Rectal smooth muscle tissue (tissue), 1 donor: ENCODE measurements at regions not wholly inside any gene's neighbourhood (a gene's known extent, or its start where the extent isn't known, plus 50 kb on each side); places are given as distances from the start of the nearest gene placed in this dataset.

Experiments
- H3K27ac ChIP-seq: one replicate; pipeline ENCODE4 v1.7.0; 2013; ENCODE audit warnings: low read depth, low read length, inconsistent platforms
- H3K27me3 ChIP-seq: one replicate; pipeline ENCODE4 v1.7.0; 2013; ENCODE audit warnings: low read length; ENCODE audit not compliant: control insufficient read depth, insufficient read depth
- H3K36me3 ChIP-seq: one replicate; pipeline ENCODE4 v1.7.0; 2013; ENCODE audit warnings: low read length; ENCODE audit not compliant: control insufficient read depth, insufficient read depth
- H3K4me1 ChIP-seq: one replicate; pipeline ENCODE4 v1.7.0; 2013; ENCODE audit warnings: low read length; ENCODE audit not compliant: control insufficient read depth, insufficient read depth
- H3K4me3 ChIP-seq: one replicate; pipeline ENCODE4 v1.7.0; 2013; ENCODE audit warnings: low read length
- H3K9ac ChIP-seq: one replicate; pipeline ENCODE4 v1.7.0; 2013; ENCODE audit warnings: low read length

DNA sequence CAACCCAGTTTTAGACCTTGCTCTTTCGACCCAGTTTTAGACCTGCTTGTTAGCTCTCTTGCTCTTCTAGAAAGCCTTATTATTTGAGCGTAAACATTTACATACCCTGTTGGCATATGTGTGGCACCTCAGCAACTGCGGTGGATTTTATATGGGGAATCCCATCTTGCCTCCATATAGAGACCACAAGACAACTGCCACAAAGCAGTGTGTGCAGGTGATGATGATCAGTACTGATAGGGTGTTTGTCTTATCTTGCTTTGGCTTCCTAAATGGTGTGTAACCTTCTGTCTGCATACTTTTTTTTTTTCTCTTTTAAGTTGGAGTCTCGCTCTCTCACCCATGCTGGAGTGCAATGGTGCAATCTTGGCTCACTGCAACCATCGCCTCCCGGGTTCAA, 1270.8 kb downstream of the MRPL39 start:
- no peak overlapping the region for H3K27ac ChIP-seq
- H3K36me3 ChIP-seq = no peaks in the 10 kb centered on the region
- H3K27me3 ChIP-seq = no peaks in the 10 kb centered on the region
- H3K4me3 ChIP-seq = no peak overlapping the region
- no peaks in the 10 kb centered on the region for H3K4me1 ChIP-seq
- H3K9ac ChIP-seq = no peak overlapping the region

DNA sequence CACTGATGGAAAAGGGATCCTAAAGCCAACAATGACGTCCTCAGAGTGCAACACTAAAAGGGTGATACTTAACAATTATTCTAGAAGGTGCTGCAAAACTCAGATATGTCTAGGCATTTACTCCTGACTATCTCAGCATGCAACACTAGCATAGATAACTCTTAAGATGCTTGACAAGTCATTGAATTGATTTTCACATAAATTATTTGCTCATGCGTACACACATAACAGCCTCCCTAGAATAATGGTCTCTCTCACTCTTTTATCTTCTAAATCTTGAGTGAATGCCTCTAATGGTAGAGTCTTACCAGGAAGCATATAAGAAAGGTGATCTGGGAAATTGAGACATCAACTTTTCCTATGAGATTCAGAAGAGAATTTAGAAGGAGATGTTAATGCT, 1283.7 kb downstream of the MRPL39 start:
- H3K4me1 ChIP-seq = no peaks in the 10 kb centered on the region
- H3K36me3 ChIP-seq = no peaks in the 10 kb centered on the region
- no peak overlapping the region for H3K4me3 ChIP-seq
- no peak overlapping the region for H3K9ac ChIP-seq
- H3K27me3 ChIP-seq = no peaks in the 10 kb centered on the region
- no peak overlapping the region for H3K27ac ChIP-seq

DNA sequence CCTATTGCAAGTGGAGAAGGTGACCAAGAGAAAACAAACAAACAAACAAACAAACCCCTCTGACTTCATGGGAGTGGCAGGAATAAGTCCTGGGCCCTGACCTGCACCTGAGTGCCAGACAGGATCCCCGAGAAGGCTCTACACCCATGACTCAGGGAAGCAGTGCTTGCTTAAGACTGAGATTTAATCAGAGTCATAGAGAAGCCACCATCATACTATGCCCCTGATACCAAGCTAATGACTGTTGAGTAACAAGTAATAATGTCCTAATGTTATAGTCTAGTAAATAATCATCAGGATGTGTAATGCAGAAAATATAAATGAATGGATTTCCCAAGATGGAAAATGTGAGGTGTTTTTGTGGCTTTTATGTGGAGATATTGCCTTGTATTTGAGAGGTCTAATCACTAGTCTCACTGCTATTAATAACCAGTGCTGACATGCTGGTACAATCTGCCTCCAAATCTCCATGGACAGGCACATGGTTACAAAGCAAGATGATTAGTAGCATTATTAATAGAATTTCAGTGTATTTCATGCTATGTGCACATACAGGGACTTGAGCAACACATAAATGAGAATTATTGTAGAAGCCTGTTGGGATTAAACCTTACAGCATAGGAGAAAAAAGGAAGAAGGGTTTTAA, 1290.9 kb downstream of the MRPL39 start:
- H3K9ac ChIP-seq = no peak overlapping the region

DNA sequence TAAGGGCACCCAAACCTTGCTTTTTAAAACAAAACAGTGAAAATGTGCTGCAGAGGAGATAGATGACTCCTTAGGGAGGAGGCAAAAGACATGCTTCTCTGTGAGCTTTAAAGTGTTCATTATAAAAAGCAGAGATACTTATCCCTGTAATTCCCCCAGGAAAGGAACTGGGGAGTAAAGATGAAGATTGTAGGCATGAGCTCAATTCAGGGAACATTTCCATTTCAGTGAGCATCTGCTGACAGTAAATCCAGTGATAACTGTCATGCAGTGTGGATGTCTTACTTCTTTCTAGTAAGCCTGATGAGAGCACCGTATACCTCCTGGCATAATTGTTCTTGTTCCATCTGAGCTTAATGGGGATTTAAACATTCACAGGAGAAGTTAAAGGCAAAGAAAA, 1296.5 kb downstream of the MRPL39 start:
- Histone ChIP-seq H3K4me3 (no peak overlapping the region), H3K36me3 (no peaks in the 10 kb centered on the region), H3K9ac (no peak overlapping the region), H3K27ac (no peak overlapping the region), H3K27me3 (no peaks in the 10 kb centered on the region), H3K4me1 (no peaks in the 10 kb centered on the region)

More for the DNA sequence above, 1290.9 kb downstream of the MRPL39 start:
- no peak overlapping the region for H3K4me3 ChIP-seq
- H3K36me3 ChIP-seq = no peaks in the 10 kb centered on the region
- H3K27ac ChIP-seq = no peak overlapping the region
- H3K4me1 ChIP-seq = no peaks in the 10 kb centered on the region
- H3K27me3 ChIP-seq = no peaks in the 10 kb centered on the region

GRCh38 chr21:24308183-24308582, 1299.1 kb downstream of the MRPL39 start:
- Histone ChIP-seq H3K4me3 (no peak overlapping the region), H3K36me3 (no peaks in the 10 kb centered on the region), H3K4me1 (no peaks in the 10 kb centered on the region), H3K9ac (no peak overlapping the region), H3K27me3 (no peaks in the 10 kb centered on the region), H3K27ac (no peak overlapping the region)

DNA sequence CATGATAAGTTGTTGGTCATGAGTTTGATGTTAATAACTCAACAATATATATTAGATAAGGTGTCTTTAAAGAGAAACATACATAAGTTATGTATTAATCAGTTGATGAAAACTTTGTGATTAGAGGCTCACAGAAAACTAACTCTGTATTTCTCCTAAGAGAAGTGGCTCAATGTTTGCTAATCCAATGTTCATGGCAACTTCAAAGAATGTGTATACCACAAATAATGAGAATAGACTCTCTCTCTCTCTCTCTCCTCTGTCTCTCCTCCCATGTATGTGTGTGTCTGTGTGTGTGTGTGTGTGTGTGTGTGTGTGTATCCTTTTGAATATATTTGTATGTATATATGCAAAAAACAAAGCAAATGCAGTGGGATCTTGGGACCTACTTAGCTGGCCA, 1304.9 kb downstream of the MRPL39 start:
- Histone ChIP-seq H3K4me1 (no peaks in the 10 kb centered on the region), H3K9ac (no peak overlapping the region), H3K36me3 (no peaks in the 10 kb centered on the region), H3K27me3 (no peaks in the 10 kb centered on the region), H3K4me3 (no peak overlapping the region), H3K27ac (no peak overlapping the region)

- Histone ChIP-seq H3K27ac (no peak overlapping the region), H3K4me1 (no peaks in the 10 kb centered on the region), H3K4me3 (no peak overlapping the region), H3K36me3 (no peaks in the 10 kb centered on the region), H3K27me3 (no peaks in the 10 kb centered on the region), H3K9ac (no peak overlapping the region)
Measured at GRCh38 chr21:24298040-24298439, 1309.2 kb downstream of the MRPL39 start.

DNA sequence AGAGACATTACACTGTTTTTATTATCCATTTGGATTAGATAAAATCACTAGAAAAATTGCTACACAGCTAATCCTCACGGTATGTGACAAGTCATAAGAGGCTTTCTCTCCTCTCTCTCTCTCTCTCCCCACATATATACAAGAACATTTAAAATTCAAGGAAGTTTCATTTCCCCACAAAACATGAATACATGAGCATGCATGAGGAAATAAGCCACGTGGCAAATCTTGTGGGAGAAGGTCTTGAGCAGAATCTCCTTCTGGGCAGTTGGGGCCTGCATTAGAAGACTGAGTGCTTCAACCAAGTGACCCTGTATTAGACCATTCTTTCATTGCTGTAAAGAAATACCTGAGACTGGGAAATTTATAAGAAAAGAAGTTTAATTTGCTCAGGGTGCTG, 1313.1 kb downstream of the MRPL39 start:
- Histone ChIP-seq H3K4me3 (no peak overlapping the region), H3K36me3 (no peaks in the 10 kb centered on the region), H3K9ac (no peak overlapping the region), H3K27ac (no peak overlapping the region), H3K27me3 (no peaks in the 10 kb centered on the region), H3K4me1 (no peaks in the 10 kb centered on the region)

- Histone ChIP-seq H3K4me3 (no peak overlapping the region), H3K36me3 (no peaks in the 10 kb centered on the region), H3K9ac (no peak overlapping the region), H3K27me3 (no peaks in the 10 kb centered on the region), H3K4me1 (no peaks in the 10 kb centered on the region), H3K27ac (no peak overlapping the region)
Measured at GRCh38 chr21:24290151-24290833, 1317.0 kb downstream of the MRPL39 start.

- Histone ChIP-seq H3K27me3 (no peaks in the 10 kb centered on the region), H3K9ac (no peak overlapping the region), H3K27ac (no peak overlapping the region)
Measured at GRCh38 chr21:24289539-24289938, 1317.7 kb downstream of the MRPL39 start.

DNA sequence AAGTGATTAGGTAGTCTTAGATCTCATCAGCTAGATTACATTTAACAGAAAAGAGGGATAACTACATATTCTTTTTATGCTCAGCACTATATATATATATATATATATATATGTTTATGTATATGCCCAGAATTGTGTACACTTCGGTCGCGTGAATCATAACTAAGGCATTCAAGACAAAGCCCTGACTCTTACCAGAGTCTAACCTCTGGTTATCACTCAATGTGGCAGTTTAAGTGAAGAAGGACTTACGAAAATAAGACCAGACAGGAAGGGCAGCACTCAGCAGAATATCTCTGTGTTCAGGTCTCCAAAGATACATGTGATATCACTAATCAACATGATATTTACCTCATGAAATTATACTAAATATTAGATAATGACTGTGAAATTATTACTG, 1326.7 kb downstream of the MRPL39 start:
- Histone ChIP-seq H3K27me3 (no peaks in the 10 kb centered on the region), H3K4me3 (no peak overlapping the region), H3K4me1 (no peaks in the 10 kb centered on the region), H3K9ac (no peak overlapping the region), H3K36me3 (no peaks in the 10 kb centered on the region), H3K27ac (no peak overlapping the region)

More at GRCh38 chr21:24289539-24289938, 1317.7 kb downstream of the MRPL39 start:
- H3K36me3 ChIP-seq = no peaks in the 10 kb centered on the region
- H3K4me3 ChIP-seq = no peak overlapping the region
- no peaks in the 10 kb centered on the region for H3K4me1 ChIP-seq

GRCh38 chr21:24278711-24279110, 1328.6 kb downstream of the MRPL39 start:
- H3K9ac ChIP-seq = no peak overlapping the region
- H3K4me3 ChIP-seq = no peak overlapping the region
- no peaks in the 10 kb centered on the region for H3K27me3 ChIP-seq
- no peak overlapping the region for H3K27ac ChIP-seq
- H3K4me1 ChIP-seq = no peaks in the 10 kb centered on the region
- no peaks in the 10 kb centered on the region for H3K36me3 ChIP-seq

DNA sequence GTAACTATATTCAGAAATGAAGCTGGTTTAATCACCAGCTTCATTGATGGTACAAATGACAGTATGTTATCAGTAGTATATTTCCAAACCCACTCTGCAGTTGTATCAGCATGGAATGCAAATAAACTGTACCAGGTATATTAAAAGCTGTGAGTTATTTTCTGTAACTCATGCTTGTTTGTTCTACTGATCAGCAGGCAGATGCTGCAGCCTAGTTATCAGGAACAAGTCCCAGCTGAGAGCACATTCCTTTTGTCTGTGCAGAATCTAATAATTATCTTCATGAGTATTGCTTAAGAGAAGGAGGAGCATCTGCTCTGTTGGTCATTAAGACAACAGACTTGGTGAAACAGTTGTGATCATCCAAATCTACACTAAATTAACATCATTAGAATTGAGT, 1331.1 kb downstream of the MRPL39 start:
- H3K4me1 ChIP-seq = no peaks in the 10 kb centered on the region
- no peak overlapping the region for H3K4me3 ChIP-seq
- H3K36me3 ChIP-seq = no peaks in the 10 kb centered on the region
- no peaks in the 10 kb centered on the region for H3K27me3 ChIP-seq
- no peak overlapping the region for H3K27ac ChIP-seq
- H3K9ac ChIP-seq = no peak overlapping the region
